ENCODE measurements at regions not wholly inside any gene's neighbourhood (a gene's known extent, or its start where the extent isn't known, plus 50 kb on each side); places are given as distances from the start of the nearest gene placed in this dataset.
A peak's percentile ranks its signal among the peaks of the same experiment; 100 is the strongest.

GRCh38 chr9:109956717-109957440 is 176.9 kb downstream of the PALM2AKAP2 start:
- Mint-ChIP-seq H3K36me3 (ENCODE audit: low read depth) (no peaks in the 10 kb centered on the region), H3K27ac (no peak overlapping the region), H3K9me3 (no peaks in the 10 kb centered on the region), H3K27me3 (peaks cover 36% of the 10 kb centered on the region), H3K4me1 (ENCODE audit: low read depth) (peaks cover 13% of the 10 kb centered on the region), H3K4me3 (no peak overlapping the region)
- intact Hi-C loops (cut with micrococcal nuclease): no loop called here

GRCh38 chr9:109959679-109960078 is 179.7 kb downstream of the PALM2AKAP2 start:
- Mint-ChIP-seq H3K4me1 (ENCODE audit: low read depth) (peaks cover 19% of the 10 kb centered on the region), H3K4me3 (no peak overlapping the region), H3K9me3 (no peaks in the 10 kb centered on the region), H3K36me3 (ENCODE audit: low read depth) (no peaks in the 10 kb centered on the region), H3K27ac (no peak overlapping the region), H3K27me3 (peaks cover 39% of the 10 kb centered on the region)
- intact Hi-C loops (cut with micrococcal nuclease): no loop called here

- no peaks in the 10 kb centered on the region for H3K9me3 Mint-ChIP-seq
- H3K27ac Mint-ChIP-seq: no peak overlapping the region
- intact Hi-C loops (cut with micrococcal nuclease): no loop called here
- peaks cover 43% of the 10 kb centered on the region for H3K27me3 Mint-ChIP-seq
- H3K4me3 Mint-ChIP-seq: no peak overlapping the region
- no peaks in the 10 kb centered on the region for H3K36me3 Mint-ChIP-seq (ENCODE audit: low read depth)
- peaks cover 29% of the 10 kb centered on the region for H3K4me1 Mint-ChIP-seq (ENCODE audit: low read depth)
Observed at GRCh38 chr9:109961626-109962025, 181.6 kb downstream of the PALM2AKAP2 start.

- no peaks in the 10 kb centered on the region for H3K36me3 Mint-ChIP-seq (ENCODE audit: low read depth)
- no peaks in the 10 kb centered on the region for H3K9me3 Mint-ChIP-seq
- peaks cover 29% of the 10 kb centered on the region for H3K4me1 Mint-ChIP-seq (ENCODE audit: low read depth)
- intact Hi-C loops (cut with micrococcal nuclease): no loop called here
- H3K27ac Mint-ChIP-seq: no peak overlapping the region
- H3K4me3 Mint-ChIP-seq: no peak overlapping the region
- peaks cover 38% of the 10 kb centered on the region for H3K27me3 Mint-ChIP-seq
Observed at GRCh38 chr9:109962215-109962614, 182.2 kb downstream of the PALM2AKAP2 start.

- peaks cover 32% of the 10 kb centered on the region for H3K27me3 Mint-ChIP-seq
- intact Hi-C loops (cut with micrococcal nuclease): no loop called here
- no peak overlapping the region for H3K27ac Mint-ChIP-seq
- H3K36me3 Mint-ChIP-seq (ENCODE audit: low read depth): no peaks in the 10 kb centered on the region
- no peak overlapping the region for H3K4me3 Mint-ChIP-seq
- peaks cover 33% of the 10 kb centered on the region for H3K4me1 Mint-ChIP-seq (ENCODE audit: low read depth)
- no peaks in the 10 kb centered on the region for H3K9me3 Mint-ChIP-seq
Observed at GRCh38 chr9:109963079-109963478, 183.1 kb downstream of the PALM2AKAP2 start.

- Mint-ChIP-seq H3K27ac (peak overlapping the region; percentile 86), H3K9me3 (no peaks in the 10 kb centered on the region), H3K36me3 (ENCODE audit: low read depth) (no peaks in the 10 kb centered on the region), H3K4me3 (no peak overlapping the region), H3K27me3 (peaks cover 10% of the 10 kb centered on the region), H3K4me1 (ENCODE audit: low read depth) (peaks cover 60% of the 10 kb centered on the region)
- intact Hi-C loops (cut with micrococcal nuclease): loop anchor here (5.0 kb wide), 1 partner anchor 40 kb away; no protein-coding TSS in a partner anchor
Observed at GRCh38 chr9:109966643-109967368, 186.8 kb downstream of the PALM2AKAP2 start.

GRCh38 chr9:109967651-109968642 is 187.9 kb downstream of the PALM2AKAP2 start:
- intact Hi-C loops (cut with micrococcal nuclease): loop anchor here (5.0 kb wide), 1 partner anchor 41 kb away; no protein-coding TSS in a partner anchor
- Mint-ChIP-seq H3K27me3 (peaks cover 7% of the 10 kb centered on the region), H3K27ac (peak overlapping the region; percentile 86), H3K4me1 (ENCODE audit: low read depth) (peaks cover 68% of the 10 kb centered on the region), H3K4me3 (peak overlapping the region; percentile 10), H3K9me3 (no peaks in the 10 kb centered on the region), H3K36me3 (ENCODE audit: low read depth) (no peaks in the 10 kb centered on the region)

- peak overlapping the region; percentile 86 for H3K27ac Mint-ChIP-seq
- intact Hi-C loops (cut with micrococcal nuclease): loop anchor here (5.0 kb wide), 1 partner anchor 42 kb away; no protein-coding TSS in a partner anchor
Observed at GRCh38 chr9:109969011-109969410, 189.0 kb downstream of the PALM2AKAP2 start.

GRCh38 chr9:109969573-109970237 is 189.7 kb downstream of the PALM2AKAP2 start:
- H3K4me1 Mint-ChIP-seq (ENCODE audit: low read depth): peaks cover 81% of the 10 kb centered on the region
- intact Hi-C loops (cut with micrococcal nuclease): loop anchor here (5.0 kb wide), 2 partner anchors 42 to 78 kb away; no protein-coding TSS in a partner anchor
- H3K9me3 Mint-ChIP-seq: no peaks in the 10 kb centered on the region
- peaks cover 7% of the 10 kb centered on the region for H3K27me3 Mint-ChIP-seq
- H3K27ac Mint-ChIP-seq: peak overlapping the region; percentile 86
- no peaks in the 10 kb centered on the region for H3K36me3 Mint-ChIP-seq (ENCODE audit: low read depth)
- H3K4me3 Mint-ChIP-seq: no peak overlapping the region

More at GRCh38 chr9:109969011-109969410, 189.0 kb downstream of the PALM2AKAP2 start:
- no peak overlapping the region for H3K4me3 Mint-ChIP-seq
- H3K36me3 Mint-ChIP-seq (ENCODE audit: low read depth): no peaks in the 10 kb centered on the region
- peaks cover 75% of the 10 kb centered on the region for H3K4me1 Mint-ChIP-seq (ENCODE audit: low read depth)
- peaks cover 7% of the 10 kb centered on the region for H3K27me3 Mint-ChIP-seq
- H3K9me3 Mint-ChIP-seq: no peaks in the 10 kb centered on the region

GRCh38 chr9:109971226-109971625 is 191.2 kb downstream of the PALM2AKAP2 start:
- no peaks in the 10 kb centered on the region for H3K9me3 Mint-ChIP-seq
- H3K4me1 Mint-ChIP-seq (ENCODE audit: low read depth): peaks cover 88% of the 10 kb centered on the region
- no peaks in the 10 kb centered on the region for H3K36me3 Mint-ChIP-seq (ENCODE audit: low read depth)
- H3K27ac Mint-ChIP-seq: peak overlapping the region; percentile 53
- intact Hi-C loops (cut with micrococcal nuclease): loop anchor here (5.0 kb wide), 1 partner anchor 76 kb away; no protein-coding TSS in a partner anchor
- H3K27me3 Mint-ChIP-seq: peaks cover 1% of the 10 kb centered on the region
- H3K4me3 Mint-ChIP-seq: no peak overlapping the region

GRCh38 chr9:109972026-109972882 is 192.3 kb downstream of the PALM2AKAP2 start:
- H3K4me1 Mint-ChIP-seq (ENCODE audit: low read depth): peaks cover 84% of the 10 kb centered on the region
- peaks cover 4% of the 10 kb centered on the region for H3K27me3 Mint-ChIP-seq
- no peaks in the 10 kb centered on the region for H3K9me3 Mint-ChIP-seq
- H3K36me3 Mint-ChIP-seq (ENCODE audit: low read depth): no peaks in the 10 kb centered on the region
- intact Hi-C loops (cut with micrococcal nuclease): loop anchor here (5.0 kb wide), 1 partner anchor 75 kb away; no protein-coding TSS in a partner anchor
- H3K27ac Mint-ChIP-seq: peak overlapping the region; percentile 53
- peak overlapping the region; percentile 14 for H3K4me3 Mint-ChIP-seq

- Mint-ChIP-seq H3K4me3 (no peak overlapping the region), H3K4me1 (ENCODE audit: low read depth) (peaks cover 75% of the 10 kb centered on the region), H3K9me3 (no peaks in the 10 kb centered on the region), H3K27me3 (peaks cover 12% of the 10 kb centered on the region), H3K36me3 (ENCODE audit: low read depth) (no peaks in the 10 kb centered on the region), H3K27ac (peak overlapping the region; percentile 83)
- intact Hi-C loops (cut with micrococcal nuclease): loop anchor here (5.0 kb wide), 1 partner anchor 74 kb away; no protein-coding TSS in a partner anchor
Observed at GRCh38 chr9:109973336-109973735, 193.3 kb downstream of the PALM2AKAP2 start.
